ENCODE measurements at regions not wholly inside any gene's neighbourhood (a gene's known extent, or its start where the extent isn't known, plus 50 kb on each side); places are given as distances from the start of the nearest gene placed in this dataset.

- TF ChIP-seq POLR2A (IDR thresholded peaks at IDR 0.05; ENCODE audit: low read depth, low read length) (no peak), CTCF (IDR thresholded peaks at IDR 0.05; ENCODE audit: extremely low read depth in 1 of 2, insufficient read depth in 1 of 2, low read depth in 1 of 2, low read length in 2 of 2) (no peak), POLR2AphosphoS5 (IDR thresholded peaks at IDR 0.05; ENCODE audit: insufficient read depth, low read depth, low read length) (no peak), EZH2 (IDR thresholded peaks at IDR 0.05; ENCODE audit: borderline replicate concordance, low read depth, low read length, severe bottlenecking) (no peak), MYC (IDR thresholded peaks at IDR 0.05; ENCODE audit: low read depth, low read length) (no peak), FOS (IDR thresholded peaks at IDR 0.05; ENCODE audit: borderline replicate concordance, insufficient read depth, low read length) (no peak), JUN (IDR thresholded peaks at IDR 0.05; ENCODE audit: borderline replicate concordance, insufficient read depth, insufficient read length, low read depth) (no peak)
- TF ChIP-seq, protein P1, sequence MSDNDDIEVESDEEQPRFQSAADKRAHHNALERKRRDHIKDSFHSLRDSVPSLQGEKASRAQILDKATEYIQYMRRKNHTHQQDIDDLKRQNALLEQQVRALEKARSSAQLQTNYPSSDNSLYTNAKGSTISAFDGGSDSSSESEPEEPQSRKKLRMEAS (IDR thresholded peaks at IDR 0.05; ENCODE audit: insufficient read depth, insufficient read length): no peak
Observed at GRCh38 chr7:25786936-25787335, 365.1 kb upstream of the NFE2L3 start.
